ENCODE measurements at regions not wholly inside any gene's neighbourhood (a gene's known extent, or its start where the extent isn't known, plus 50 kb on each side); places are given as distances from the start of the nearest gene placed in this dataset.

DNA sequence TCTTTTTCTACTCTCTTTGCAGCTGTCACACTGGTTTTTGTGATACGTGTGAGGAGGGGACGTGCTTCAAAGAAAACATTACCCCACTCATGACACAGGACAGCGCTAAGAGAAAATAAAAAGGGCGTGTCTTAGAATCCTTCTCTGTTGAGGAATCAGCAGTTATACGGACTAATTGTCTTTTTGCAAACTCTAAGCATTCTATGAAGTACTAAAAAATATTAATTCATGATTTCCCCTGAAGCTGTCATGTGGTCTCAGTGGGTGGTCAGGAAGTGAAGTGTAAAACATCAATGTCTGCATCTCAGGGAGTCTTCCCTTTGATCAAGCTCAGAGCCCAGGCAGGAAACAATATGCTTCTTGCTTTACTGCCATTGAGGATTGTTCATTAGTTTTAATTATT, 117.5 kb upstream of the CRBN start:
- TF ChIP-seq POLR2A (IDR thresholded peaks at IDR 0.05; ENCODE audit: low read length) = no peak
- no peak for TF ChIP-seq GATA1 (IDR thresholded peaks at IDR 0.05; ENCODE audit: low read depth, low read length)
